Ascending aorta (tissue), 2 donors: ENCODE measurements at regions not wholly inside any gene's neighbourhood (a gene's known extent, or its start where the extent isn't known, plus 50 kb on each side); places are given as distances from the start of the nearest gene placed in this dataset.

Source experiments
- DNase-seq, 2 donors: peaks; one replicate each; pipeline ENCODE4 v3.0.0-alpha.2; 2019; ENCODE audit warnings: low spot score in 2 of 2
- H3K27ac ChIP-seq, 2 donors: fragments of 200-600 bp; sonication (generic); one replicate each; pipeline ENCODE4 v1.5.1; 2016 to 2017; ENCODE audit warnings: mild to moderate bottlenecking in 1 of 2
- H3K27me3 ChIP-seq: fragments of 200-600 bp; sonication (generic); one replicate; pipeline ENCODE4 v1.5.1; 2017
- H3K36me3 ChIP-seq, 2 donors: fragments of 200-600 bp; sonication (generic); one replicate each; pipeline ENCODE4 v1.5.1; 2016
- H3K4me1 ChIP-seq, 2 donors: fragments of 200-600 bp; sonication (generic); one replicate each; pipeline ENCODE4 v1.5.1; 2016 to 2017; ENCODE audit warnings: mild to moderate bottlenecking in 1 of 2
- H3K4me3 ChIP-seq, 2 donors: fragments of 200-600 bp; sonication (generic); one replicate each; pipeline ENCODE4 v1.5.1; 2016 to 2017; ENCODE audit warnings: mild to moderate bottlenecking in 1 of 2
- H3K9me3 ChIP-seq, 2 donors: fragments of 200-600 bp; sonication (generic); one replicate each; pipeline ENCODE4 v1.5.1; 2016
- intact Hi-C: fragments of 100-400 bp; cut with DNase I; formaldehyde crosslinking; loops from one replicate; pipeline ENCODE4 v1.15.1; 2023
- TF ChIP-seq, protein P1 (sequence below), 3 experiments: fragments of 200-600 bp in 2 of 3; fragments of 450-650 bp in 1 of 3; sonication (generic) in 2 of 3; IDR thresholded peaks; one replicate each; pipeline ENCODE4 v1.5.1; 2016 to 2019; ENCODE audit warnings: antibody characterized with exemption in 3 of 3, mild to moderate bottlenecking in 1 of 3, moderate library complexity in 1 of 3

DNA sequence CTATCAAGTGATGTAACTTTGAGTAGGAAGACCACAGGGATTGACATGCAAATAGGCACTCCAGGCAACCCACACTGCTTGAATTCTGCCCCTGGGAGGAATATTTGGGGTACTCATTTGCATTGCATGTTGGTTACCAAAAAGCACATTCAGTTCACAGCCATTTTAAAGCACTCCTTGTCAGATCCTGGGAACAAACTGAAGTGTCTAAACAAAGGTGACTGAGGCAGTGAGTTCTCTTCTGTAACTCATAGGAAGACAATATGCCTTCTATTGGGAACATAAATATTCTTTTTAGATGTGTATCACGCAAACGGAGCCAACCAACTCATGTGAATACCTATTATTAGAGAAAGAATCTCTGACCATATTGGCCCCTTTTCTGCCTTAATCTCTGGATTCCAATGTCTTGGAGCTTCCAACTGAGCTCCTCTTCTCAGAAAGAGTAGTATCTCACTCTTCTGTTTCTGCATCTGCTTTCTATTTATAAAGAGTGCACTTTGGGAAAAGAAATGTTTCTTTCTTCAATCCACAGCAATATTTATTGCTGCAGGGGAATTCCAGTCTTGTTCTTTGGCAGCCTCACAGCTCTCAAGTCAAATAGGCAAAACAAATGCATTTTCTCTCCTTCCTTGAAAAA is 125.7 kb upstream of the NBEA start:
- Histone ChIP-seq H3K4me1 (no peaks in the 10 kb centered on the region), H3K36me3 (no peaks in the 10 kb centered on the region), H3K27me3 (no peaks in the 10 kb centered on the region), H3K9me3 (peaks cover 0 to 13% of the 10 kb centered on the region in 2 donors), H3K4me3 (no peak overlapping the region), H3K27ac (no peak overlapping the region)
- no peak for DNase-seq
- TF ChIP-seq, protein P1, sequence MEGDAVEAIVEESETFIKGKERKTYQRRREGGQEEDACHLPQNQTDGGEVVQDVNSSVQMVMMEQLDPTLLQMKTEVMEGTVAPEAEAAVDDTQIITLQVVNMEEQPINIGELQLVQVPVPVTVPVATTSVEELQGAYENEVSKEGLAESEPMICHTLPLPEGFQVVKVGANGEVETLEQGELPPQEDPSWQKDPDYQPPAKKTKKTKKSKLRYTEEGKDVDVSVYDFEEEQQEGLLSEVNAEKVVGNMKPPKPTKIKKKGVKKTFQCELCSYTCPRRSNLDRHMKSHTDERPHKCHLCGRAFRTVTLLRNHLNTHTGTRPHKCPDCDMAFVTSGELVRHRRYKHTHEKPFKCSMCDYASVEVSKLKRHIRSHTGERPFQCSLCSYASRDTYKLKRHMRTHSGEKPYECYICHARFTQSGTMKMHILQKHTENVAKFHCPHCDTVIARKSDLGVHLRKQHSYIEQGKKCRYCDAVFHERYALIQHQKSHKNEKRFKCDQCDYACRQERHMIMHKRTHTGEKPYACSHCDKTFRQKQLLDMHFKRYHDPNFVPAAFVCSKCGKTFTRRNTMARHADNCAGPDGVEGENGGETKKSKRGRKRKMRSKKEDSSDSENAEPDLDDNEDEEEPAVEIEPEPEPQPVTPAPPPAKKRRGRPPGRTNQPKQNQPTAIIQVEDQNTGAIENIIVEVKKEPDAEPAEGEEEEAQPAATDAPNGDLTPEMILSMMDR (IDR thresholded peaks at IDR 0.05), result no peak
- intact Hi-C loops, result no loop called here

DNA sequence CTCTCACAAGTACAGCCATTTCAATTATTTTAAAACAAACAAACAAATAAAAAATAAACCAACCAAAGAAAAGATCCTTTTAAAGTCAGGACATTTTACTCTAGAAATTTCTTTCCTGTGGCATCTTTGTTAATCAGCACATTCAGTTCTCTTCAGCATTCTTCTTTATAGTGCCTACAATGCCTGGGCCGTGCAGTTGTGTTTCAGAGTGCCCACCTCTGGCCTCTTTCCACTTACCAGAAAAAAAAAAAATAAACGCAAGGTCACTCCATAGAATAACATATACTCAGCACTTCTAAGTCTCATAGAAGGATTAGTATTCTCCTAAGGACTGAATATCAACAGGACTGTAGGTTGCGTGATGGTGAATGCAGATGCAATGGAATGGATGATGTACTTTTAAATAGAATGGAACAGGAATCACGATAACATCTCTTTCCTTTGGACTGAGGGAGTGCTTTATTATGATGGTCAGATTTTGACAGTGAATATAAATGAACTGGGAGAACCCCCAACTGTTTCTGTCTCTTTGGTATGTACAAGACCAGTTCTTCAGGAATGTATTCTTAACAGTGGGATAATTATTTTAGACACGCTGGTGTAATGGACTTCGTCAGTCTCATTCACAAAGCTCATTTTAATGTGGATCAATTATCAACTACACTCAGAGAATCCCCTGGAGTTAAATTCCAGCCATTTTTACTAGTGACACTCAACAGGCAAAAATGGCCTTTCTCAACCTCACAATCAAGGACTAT is 125.0 kb upstream of the NBEA start:
- TF ChIP-seq, protein P1 (IDR thresholded peaks at IDR 0.05), result no peak
- no peak overlapping the region for H3K4me3 ChIP-seq
- H3K4me1 ChIP-seq, result no peaks in the 10 kb centered on the region
- H3K9me3 ChIP-seq, result peaks cover 0 to 8% of the 10 kb centered on the region in 2 donors
- H3K27ac ChIP-seq, result no peak overlapping the region
- DNase-seq, result no peak
- H3K27me3 ChIP-seq, result no peaks in the 10 kb centered on the region
- no peaks in the 10 kb centered on the region for H3K36me3 ChIP-seq
- intact Hi-C loops, result no loop called here

DNA sequence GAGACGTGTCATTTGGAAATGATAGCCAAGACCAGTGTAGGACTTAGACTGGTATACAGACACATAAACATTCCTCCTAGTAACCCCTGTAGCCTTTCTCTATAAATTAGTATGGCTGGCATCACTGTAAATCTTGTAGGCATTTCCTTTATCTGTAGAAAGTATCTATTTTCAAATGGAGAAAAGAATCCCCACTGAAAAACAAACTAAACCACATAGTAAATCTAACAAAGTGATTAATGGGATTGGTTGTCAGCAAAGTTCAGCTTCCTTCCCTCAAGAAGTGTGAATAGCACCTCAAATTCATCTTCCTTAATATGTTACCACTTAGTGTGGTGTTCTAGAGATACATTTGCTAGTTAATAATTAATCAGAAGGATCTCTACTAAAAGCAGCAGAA is 119.4 kb upstream of the NBEA start:
- TF ChIP-seq, protein P1 (IDR thresholded peaks at IDR 0.05), result no peak
- H3K9me3 ChIP-seq, result no peaks in the 10 kb centered on the region
- H3K27me3 ChIP-seq, result no peaks in the 10 kb centered on the region
- DNase-seq, result no peak
- H3K27ac ChIP-seq, result no peak overlapping the region
- H3K36me3 ChIP-seq, result no peaks in the 10 kb centered on the region
- H3K4me1 ChIP-seq, result no peaks in the 10 kb centered on the region
- intact Hi-C loops, result no loop called here
- no peak overlapping the region for H3K4me3 ChIP-seq

DNA sequence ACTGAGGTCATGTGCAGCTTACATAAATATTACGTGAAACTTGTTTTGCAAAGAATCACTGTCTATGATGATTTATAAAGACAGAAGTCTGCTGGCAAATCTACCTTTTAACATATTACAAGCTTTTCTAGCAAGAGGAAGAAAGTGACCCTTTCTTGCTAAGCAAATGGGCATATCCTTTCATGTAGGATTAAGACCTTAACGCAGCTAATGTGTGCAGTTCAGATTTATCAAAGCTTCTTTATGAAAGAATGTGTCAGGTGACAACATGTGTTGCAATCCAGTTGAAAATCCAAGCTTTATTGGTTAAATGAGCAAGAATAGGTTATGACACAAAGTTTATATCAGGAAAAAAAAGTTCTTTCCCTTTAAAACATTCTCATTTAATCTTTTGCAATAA is 115.6 kb upstream of the NBEA start:
- Histone ChIP-seq H3K4me3 (no peak overlapping the region), H3K9me3 (no peaks in the 10 kb centered on the region), H3K27ac (no peak overlapping the region), H3K36me3 (no peaks in the 10 kb centered on the region), H3K4me1 (no peaks in the 10 kb centered on the region), H3K27me3 (no peaks in the 10 kb centered on the region)
- no peak for DNase-seq
- intact Hi-C loops, result no loop called here
- TF ChIP-seq, protein P1 (IDR thresholded peaks at IDR 0.05), result no peak

DNA sequence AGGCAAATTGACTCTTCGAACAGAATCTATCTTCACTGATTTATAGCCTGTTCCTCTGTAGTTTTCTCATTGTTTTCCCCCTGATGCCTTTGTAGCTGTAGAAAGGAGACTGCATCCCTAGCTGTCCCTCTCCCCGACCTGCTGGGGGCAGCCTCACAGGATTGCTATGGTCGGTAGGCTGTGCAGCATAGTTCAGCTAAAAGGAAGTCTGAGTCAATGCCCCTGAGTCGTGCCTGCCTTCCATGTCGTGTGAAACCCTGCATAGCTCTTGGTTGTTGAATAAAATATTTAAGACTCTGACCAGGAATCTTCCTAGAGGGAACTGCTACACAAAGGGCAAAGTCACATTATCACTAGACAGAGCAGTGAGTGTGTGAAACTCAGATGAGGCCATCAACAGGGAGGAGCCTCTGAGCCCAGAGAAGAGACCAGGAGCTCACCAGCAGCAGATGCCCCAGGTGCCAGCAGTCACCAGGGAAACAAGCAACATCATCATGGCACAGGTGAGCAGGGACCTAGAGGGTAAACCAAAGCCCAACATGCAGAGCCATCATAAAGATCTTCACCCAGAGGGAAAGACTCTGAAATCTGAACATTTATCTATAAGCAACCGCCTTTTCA is 108.4 kb upstream of the NBEA start:
- H3K27ac ChIP-seq, result no peak overlapping the region
- no peak for DNase-seq
- H3K36me3 ChIP-seq, result no peaks in the 10 kb centered on the region
- no peaks in the 10 kb centered on the region for H3K9me3 ChIP-seq
- TF ChIP-seq, protein P1 (IDR thresholded peaks at IDR 0.05), result no peak
- H3K4me1 ChIP-seq, result no peaks in the 10 kb centered on the region
- intact Hi-C loops, result no loop called here
- H3K4me3 ChIP-seq, result no peak overlapping the region
- H3K27me3 ChIP-seq, result no peaks in the 10 kb centered on the region
